NT2/D1 (cell line): ENCODE measurements at regions not wholly inside any gene's neighbourhood (a gene's known extent, or its start where the extent isn't known, plus 50 kb on each side); places are given as distances from the start of the nearest gene placed in this dataset.

Experiments used
- DNase-seq: peaks from one replicate; pipeline ENCODE4 v3.0.0-alpha.2; 2011; ENCODE audit warnings: low read depth, low spot score
- H3K27me3 ChIP-seq: 2 replicates; pipeline ENCODE4 v1.6.0; 2011; ENCODE audit warnings: mild to moderate bottlenecking; ENCODE audit not compliant: insufficient read length, insufficient read depth
- H3K36me3 ChIP-seq: 2 replicates; pipeline ENCODE4 v1.6.1; 2011; ENCODE audit warnings: mild to moderate bottlenecking, low read length, mixed read lengths; ENCODE audit not compliant: insufficient read depth, insufficient read length
- H3K4me1 ChIP-seq: 2 replicates; pipeline ENCODE4 v1.5.1; 2011; ENCODE audit not compliant: insufficient read depth, insufficient read length
- H3K4me3 ChIP-seq: 2 replicates; pipeline ENCODE4 v1.5.1; 2011; ENCODE audit warnings: low read depth; ENCODE audit not compliant: insufficient read length
- H3K9ac ChIP-seq: 2 replicates; pipeline ENCODE4 v1.6.0; 2011; ENCODE audit warnings: low read depth; ENCODE audit not compliant: insufficient read length
- H3K9me3 ChIP-seq: 2 replicates; pipeline ENCODE4 v1.5.1; 2011; ENCODE audit warnings: mild to moderate bottlenecking, low read length; ENCODE audit not compliant: insufficient read depth
- SUZ12 ChIP-seq: IDR thresholded peaks from 2 replicates; pipeline ENCODE4 v1.6.1; 2011; ENCODE audit not compliant: insufficient read length, insufficient read depth; ENCODE audit errors: extremely low read depth
- YY1 ChIP-seq: IDR thresholded peaks from 2 replicates; pipeline ENCODE4 v1.6.1; 2011; ENCODE audit not compliant: insufficient read length, insufficient read depth
- ZNF274 ChIP-seq: IDR thresholded peaks from 2 replicates; pipeline ENCODE4 v1.6.1; 2011; ENCODE audit warnings: mild to moderate bottlenecking, low read depth, low read length

GRCh38 chr9:71557310-71557709, 211.0 kb downstream of the CEMIP2 start:
- Histone ChIP-seq H3K4me1 (no peaks in the 10 kb centered on the region), H3K9ac (no peak overlapping the region), H3K27me3 (no peaks in the 10 kb centered on the region), H3K36me3 (no peaks in the 10 kb centered on the region), H3K4me3 (no peak overlapping the region), H3K9me3 (no peaks in the 10 kb centered on the region)
- TF ChIP-seq ZNF274 (no peak), YY1 (no peak), SUZ12 (no peak)
- no peak for DNase-seq

- Histone ChIP-seq H3K4me1 (no peaks in the 10 kb centered on the region), H3K9ac (no peak overlapping the region), H3K36me3 (no peaks in the 10 kb centered on the region), H3K4me3 (no peak overlapping the region), H3K9me3 (no peaks in the 10 kb centered on the region), H3K27me3 (no peaks in the 10 kb centered on the region)
- DNase-seq: no peak
- TF ChIP-seq YY1 (no peak), SUZ12 (no peak), ZNF274 (no peak)
These were observed 215.8 kb downstream of the CEMIP2 start for GRCh38 chr9:71552480-71552879.

GRCh38 chr9:71549023-71549422, 219.3 kb downstream of the CEMIP2 start:
- Histone ChIP-seq H3K9ac (no peak overlapping the region), H3K27me3 (no peaks in the 10 kb centered on the region), H3K36me3 (no peaks in the 10 kb centered on the region), H3K4me1 (no peaks in the 10 kb centered on the region), H3K4me3 (no peak overlapping the region), H3K9me3 (no peaks in the 10 kb centered on the region)
- TF ChIP-seq YY1 (no peak), ZNF274 (no peak), SUZ12 (no peak)
- DNase-seq: no peak

GRCh38 chr9:71544464-71544863, 223.8 kb downstream of the CEMIP2 start:
- H3K9me3 ChIP-seq: no peaks in the 10 kb centered on the region
- no peak for DNase-seq
- H3K27me3 ChIP-seq: no peaks in the 10 kb centered on the region
- no peaks in the 10 kb centered on the region for H3K4me1 ChIP-seq
- H3K9ac ChIP-seq: no peak overlapping the region
- no peak overlapping the region for H3K4me3 ChIP-seq
- no peaks in the 10 kb centered on the region for H3K36me3 ChIP-seq
- TF ChIP-seq YY1 (no peak), ZNF274 (no peak), SUZ12 (no peak)

GRCh38 chr9:71541436-71541835, 226.9 kb downstream of the CEMIP2 start:
- Histone ChIP-seq H3K9ac (no peak overlapping the region), H3K9me3 (no peaks in the 10 kb centered on the region), H3K27me3 (no peaks in the 10 kb centered on the region), H3K36me3 (no peaks in the 10 kb centered on the region), H3K4me1 (no peaks in the 10 kb centered on the region), H3K4me3 (no peak overlapping the region)
- no peak for TF ChIP-seq SUZ12
- no peak for TF ChIP-seq YY1
- TF ChIP-seq ZNF274: no peak
- no peak for DNase-seq

- TF ChIP-seq ZNF274: no peak
- H3K4me3 ChIP-seq: no peak overlapping the region
- H3K36me3 ChIP-seq: no peaks in the 10 kb centered on the region
- no peaks in the 10 kb centered on the region for H3K9me3 ChIP-seq
- DNase-seq: no peak
- H3K9ac ChIP-seq: no peak overlapping the region
- peaks cover 4% of the 10 kb centered on the region for H3K27me3 ChIP-seq
- no peaks in the 10 kb centered on the region for H3K4me1 ChIP-seq
These were observed 243.2 kb downstream of the CEMIP2 start for GRCh38 chr9:71524996-71525580.

GRCh38 chr9:71524516-71524915, 243.8 kb downstream of the CEMIP2 start:
- Histone ChIP-seq H3K4me1 (no peaks in the 10 kb centered on the region), H3K36me3 (no peaks in the 10 kb centered on the region), H3K9ac (no peak overlapping the region), H3K4me3 (no peak overlapping the region), H3K27me3 (peaks cover 5% of the 10 kb centered on the region), H3K9me3 (no peaks in the 10 kb centered on the region)
- no peak for DNase-seq
- TF ChIP-seq SUZ12: no peak
- TF ChIP-seq ZNF274: no peak
- no peak for TF ChIP-seq YY1
